HG02870 (cell line): ENCODE measurements at regions not wholly inside any gene's neighbourhood (a gene's known extent, or its start where the extent isn't known, plus 50 kb on each side); places are given as distances from the start of the nearest gene placed in this dataset.
"Not testable (repeated sequence)": the region's sequence is repeated elsewhere in the genome, so short reads cannot be mapped to it uniquely, and the experiment has no call there.

ENCODE experiments used
- ATAC-seq: cut with Tn5 transposase; IDR thresholded peaks from one replicate; pipeline ENCODE4 v1.9.1; 2021; ENCODE audit warnings: mild to moderate bottlenecking, moderate library complexity; ENCODE audit not compliant: unreplicated experiment

DNA sequence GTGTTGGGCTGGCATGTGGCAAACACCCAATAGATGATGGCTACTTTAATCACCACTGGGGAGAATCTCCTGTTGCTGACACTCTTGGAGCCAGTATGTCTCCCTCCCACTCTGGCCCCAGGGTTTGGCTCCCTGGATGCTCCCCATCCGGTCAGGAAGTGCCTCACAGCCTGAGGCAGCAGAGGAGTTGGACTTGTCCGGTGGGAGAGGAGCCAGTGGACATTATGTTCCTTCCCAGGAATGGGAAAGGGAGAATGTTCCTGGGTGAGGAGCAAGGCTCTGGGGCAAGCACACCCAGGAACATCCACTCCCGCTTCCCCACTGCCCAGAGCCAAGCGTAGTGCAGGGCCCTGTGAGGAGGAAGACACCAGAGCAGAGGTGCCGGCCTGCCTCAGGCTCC, 84.6 kb upstream of the NAV2 start:
- ATAC-seq, result no peak

DNA sequence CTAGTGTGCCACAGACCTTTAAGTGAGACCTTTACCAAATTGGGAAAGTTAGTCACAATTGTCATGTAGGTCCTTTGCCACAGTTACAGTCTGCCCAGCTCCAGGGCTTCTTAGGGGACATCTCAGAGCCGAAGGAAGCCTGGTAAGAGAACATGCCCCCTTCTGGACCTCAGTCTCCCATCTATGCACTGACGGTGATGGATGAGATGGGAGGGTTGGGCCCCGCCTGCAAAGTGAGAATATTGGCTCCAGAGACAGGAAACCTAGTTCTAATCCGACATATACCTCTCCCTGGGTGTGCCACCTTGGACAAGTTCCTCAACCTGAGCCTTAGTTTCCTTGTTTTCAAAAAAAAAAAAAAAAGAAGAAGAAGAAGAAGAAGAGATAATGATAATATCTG, 85.1 kb upstream of the NAV2 start:
- no peak for ATAC-seq

DNA sequence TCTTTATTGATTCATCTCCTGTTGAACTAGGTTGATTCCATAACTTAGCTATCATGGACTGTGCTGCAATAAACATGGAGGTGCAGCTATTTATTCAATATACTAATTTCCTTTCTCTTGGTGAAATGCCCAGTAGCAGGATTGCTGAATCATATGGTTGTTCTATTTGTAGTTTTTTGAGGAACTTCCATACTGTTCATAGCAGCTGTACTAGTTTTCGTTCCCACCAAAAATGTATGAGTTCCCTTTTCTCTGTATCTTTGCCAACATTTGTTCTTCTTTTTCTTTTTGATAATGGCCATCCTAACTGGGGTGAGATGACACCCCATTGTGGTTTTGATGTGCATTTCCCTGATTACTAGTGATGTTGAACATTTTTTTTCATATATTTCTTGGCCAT, 87.2 kb upstream of the NAV2 start:
- ATAC-seq, result no peak

DNA sequence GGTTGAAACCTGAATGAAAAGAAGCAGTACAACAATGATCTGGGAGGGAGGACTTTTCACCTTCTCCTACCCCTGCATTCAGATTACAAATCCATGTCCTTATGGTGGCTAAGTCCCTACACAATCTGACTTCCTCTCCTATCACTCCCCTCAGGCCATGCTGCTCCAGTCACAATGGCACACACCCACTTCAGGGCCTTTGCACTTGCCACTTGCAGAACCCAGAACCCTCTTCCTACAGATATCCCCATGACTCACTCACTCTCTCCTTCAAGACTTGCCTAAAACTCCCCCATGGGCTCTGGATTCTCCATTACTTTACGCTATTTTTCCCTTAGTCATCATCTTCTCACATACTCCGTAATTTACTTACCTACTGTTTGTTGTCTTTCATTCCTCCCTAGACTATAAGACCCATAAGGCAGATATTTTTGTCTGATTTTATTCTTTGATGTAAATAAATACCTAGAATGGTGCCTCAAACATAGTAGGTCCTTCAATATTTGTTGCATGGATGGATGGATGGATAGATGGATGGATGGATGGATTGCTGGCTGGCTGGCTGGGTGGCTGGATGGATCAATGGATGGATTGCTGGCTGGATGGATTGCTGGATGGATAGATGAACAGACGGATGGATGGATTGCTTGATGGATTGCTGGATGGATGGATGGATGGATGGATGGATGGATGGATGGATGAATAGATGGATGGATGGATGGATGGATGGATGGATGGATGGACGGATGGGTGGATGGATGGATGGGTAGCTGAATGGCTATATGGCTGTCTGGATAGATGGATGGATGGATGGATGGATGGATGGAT, 94.7 kb upstream of the NAV2 start:
- ATAC-seq, result no peak

DNA sequence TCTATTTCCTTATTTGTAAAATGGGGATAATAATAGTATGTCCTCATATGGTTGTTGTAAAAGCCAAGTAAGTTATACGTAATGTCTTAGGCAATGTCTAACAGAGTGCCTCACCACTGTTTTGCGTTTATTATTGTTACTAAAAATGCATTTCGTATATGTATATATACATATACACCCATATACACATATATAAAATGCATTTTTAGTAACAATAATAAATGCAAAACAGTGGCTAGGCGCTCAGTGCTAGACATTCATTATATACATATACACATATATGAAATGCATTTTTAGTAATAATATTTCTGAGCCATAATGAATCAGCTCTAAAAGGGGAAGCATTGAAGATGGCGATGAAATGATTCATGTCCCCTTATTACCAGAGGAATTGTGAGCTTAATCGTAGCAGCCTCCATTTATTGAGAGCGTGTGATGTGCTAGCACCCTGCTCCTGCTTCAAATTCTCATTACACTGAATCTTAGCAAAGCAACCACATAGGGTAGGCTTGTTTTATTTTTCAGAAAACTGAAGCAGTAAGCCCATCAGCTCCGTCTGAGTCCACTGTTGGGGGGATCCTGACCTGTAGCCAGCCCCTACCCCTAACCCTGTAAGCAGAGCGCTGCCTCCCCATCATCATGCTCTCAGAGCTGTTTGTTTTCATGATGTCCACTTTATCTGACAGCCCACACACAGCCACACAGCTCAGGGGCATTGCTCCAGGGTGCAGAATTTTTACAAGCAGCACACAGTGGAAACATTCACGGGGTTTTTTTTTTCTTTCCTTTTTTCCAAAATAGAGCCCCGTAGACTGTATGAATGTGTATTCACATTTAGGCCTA, 97.1 kb upstream of the NAV2 start:
- ATAC-seq, result no peak

DNA sequence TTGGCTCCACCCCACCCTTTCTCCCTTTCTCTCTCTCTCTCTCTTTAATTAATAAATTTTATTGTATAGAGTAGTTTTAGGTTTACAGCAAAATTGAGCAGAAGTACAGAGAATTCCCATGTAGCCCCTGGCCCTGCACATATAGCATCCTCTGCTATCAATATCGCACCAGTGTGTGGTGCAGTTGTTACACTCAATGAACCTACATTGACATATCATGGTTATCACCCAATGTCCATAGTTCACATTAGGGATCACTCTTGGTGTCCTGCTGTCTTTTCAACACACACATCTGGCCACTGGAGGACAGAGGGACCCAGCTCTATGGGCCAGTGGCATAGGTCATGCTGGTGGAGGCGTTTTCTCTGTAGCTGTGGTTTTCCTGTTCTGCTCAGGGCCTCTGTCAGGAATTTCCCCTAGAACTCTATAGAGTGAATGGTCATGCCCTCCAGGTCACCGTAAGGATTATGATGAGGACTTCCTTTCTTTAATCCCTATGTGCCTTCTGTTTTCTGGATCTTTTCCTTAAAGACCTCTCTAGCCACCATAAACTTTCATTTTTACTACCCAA, 98.2 kb upstream of the NAV2 start:
- no peak for ATAC-seq

DNA sequence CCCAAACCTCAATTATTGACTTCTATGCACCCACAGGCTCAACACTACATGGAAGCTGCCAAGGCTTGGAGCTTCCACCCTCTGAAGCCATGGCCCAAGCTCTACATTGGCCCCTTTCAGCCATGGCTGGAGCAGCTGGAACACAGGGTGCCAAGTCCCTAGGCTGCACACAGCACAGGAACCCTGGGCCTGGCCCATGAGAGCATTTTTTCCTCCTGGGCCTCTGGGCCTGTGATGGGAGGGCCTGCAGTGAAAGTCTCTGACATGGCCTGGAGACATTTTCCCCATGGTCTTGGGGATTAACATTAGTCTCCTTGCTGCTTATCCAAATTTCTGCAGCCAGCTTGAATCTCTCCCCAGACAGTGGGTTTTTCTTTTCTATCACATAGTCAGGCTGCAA, 100.6 kb upstream of the NAV2 start:
- not testable (repeated sequence) for ATAC-seq

DNA sequence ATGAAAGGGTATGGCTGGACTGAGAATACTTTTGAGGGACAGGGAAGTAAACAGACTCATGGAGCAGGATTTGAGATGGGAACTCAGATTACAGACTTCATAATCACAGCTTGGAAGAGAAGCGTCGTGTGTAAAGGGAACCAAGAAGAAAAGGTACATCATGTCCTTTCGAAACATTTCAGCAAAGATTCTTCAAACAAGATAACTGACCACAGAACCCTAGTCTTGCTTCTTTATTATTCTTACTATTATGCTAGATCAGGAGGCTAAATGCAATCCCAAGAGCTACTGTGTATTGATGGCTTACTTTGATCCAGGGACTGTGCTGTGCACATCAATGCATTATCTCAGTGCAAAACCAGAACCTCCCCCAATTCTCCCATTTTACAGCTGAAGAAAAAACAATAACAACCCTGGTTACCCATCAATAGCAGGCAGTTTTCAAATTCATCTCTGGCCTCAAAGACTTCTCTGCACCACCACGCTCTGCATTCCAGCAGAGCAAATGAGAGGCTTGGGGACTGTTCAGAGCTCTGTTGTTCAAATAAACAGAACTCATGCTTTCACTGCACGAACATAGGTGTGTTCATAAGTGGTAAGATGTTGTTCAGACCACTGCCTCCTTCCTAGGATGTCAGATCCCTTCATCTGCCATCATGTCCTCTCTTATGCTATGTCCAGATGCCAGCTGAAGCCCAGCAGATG, 104.8 kb upstream of the NAV2 start:
- ATAC-seq, result no peak

DNA sequence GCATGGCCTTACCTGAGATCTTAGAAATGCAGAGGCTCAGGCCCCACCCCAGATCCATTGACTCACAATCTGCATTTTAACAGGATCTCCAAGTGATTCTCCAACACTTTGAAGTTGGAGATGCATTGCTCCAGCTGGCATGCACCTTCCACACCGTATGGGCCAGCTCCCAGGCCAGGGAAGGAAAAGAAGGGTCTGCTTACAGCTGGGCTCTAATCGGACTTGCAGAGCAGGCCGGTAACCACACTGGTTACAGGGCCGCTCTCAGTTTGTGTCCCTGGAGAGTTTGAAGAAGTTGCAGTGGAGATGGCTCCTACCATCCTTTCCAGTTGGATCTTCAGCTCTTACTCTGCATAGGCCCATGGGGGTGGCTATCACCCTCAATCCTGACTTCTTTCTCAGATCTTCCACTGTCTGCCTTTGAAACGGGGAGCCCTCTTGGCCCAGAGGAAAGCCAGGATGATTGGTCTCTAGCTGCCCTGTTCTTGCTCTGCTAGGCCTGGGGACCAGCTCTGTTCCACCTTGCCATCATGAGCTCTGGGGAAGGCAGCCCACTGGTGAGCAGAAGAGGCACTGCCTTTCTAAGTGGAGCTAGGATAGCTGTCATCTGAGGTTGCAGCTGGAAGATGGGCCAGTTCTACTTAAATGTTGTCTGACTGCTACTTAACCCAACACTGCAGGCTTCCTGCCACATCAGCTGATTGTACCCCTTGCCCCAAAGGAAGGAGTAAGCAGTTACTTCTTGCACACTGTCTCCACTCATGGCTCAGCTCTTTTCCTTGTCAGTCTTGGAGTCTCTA, 105.6 kb upstream of the NAV2 start:
- ATAC-seq, result no peak

DNA sequence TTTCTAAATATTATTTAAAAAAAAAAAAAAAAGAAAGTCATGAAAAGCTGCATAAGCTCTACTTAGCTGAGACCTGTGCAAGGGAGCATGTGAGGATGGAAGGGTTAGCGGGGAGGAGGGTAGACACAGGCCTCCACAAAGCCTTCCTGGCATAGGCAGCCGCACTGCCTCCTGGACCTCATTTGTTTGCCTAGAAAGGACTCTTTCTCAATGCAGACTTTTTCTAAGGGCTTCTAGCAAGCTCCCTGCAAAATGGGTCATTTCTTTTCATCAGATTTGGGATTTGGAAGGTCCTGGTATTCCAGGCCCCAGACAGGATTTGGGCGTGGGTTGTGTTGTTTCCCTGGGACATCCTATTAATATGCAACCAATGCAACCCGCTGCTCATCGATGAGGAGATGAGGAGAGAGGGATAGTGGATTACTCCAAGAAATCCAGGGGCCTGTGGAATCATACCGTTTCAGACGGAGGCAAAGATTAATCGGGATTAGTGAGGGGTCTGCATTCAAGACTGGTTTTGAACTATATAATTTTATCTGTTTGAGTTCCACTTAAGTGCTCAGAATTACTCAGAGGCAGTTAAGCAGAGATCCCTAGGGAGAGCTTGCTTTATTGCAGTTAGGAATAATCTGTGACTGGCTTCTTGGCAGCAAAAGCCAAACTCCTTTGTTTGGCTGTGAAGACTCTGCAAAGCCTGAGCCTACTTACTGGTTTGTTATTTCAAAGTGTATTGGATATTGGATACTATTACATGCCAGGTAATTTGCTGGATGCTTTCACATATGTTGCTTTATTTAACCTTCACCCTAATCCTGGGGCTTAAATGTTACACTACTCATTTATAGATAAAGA, 106.9 kb upstream of the NAV2 start:
- ATAC-seq, result no peak

DNA sequence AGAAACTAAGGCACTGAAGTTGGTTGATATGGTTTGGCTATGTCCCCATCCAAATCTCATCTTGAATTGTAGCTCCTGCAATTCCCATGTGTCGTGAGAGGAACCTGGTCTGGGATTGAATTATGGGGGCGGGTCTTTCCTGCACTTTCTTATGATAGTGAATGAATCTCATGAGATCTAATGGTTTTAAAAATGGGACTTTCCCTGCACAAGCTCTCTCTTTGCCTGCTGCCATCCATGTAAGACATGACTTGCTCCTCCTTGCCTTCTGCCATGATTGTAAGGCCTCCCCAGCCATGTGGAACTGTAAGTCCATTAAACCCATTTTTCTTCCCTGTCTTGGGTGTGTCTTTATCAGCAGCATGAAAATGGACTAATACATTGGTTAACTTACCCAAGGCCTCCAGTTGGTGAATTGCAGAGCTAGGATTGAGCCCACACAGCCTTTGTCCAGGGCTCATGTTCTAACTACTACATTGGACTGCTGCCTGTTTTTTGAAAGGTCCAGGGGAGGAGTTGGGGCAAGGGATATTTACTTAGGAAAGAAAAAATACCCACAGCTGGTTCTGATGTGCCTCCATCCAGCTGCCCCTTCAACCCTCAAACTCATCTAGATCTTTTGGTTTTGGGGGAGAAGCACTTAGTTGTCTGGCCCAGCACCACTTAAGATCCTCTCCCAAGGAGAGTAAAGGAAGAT, 107.8 kb upstream of the NAV2 start:
- no peak for ATAC-seq

DNA sequence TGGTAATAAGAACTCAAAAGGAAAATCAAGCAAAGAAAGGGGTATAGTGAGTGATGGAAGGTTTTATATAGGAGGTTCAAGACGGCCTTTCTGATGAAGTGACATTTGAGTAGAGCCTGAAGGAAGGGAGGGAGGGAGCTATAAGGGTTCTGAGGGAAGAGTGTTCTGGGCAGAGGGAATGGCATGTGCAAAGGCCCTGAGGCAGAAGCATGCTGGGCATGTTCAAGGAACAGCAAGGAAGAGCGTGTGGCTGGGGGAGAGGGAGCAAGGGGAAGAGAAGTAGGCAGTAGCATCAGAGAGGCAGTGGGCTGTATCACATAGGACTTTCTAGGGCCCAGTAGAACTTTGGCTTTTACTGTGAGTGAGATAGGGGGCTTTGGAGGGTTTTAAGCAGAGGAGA, 108.9 kb upstream of the NAV2 start:
- no peak for ATAC-seq

DNA sequence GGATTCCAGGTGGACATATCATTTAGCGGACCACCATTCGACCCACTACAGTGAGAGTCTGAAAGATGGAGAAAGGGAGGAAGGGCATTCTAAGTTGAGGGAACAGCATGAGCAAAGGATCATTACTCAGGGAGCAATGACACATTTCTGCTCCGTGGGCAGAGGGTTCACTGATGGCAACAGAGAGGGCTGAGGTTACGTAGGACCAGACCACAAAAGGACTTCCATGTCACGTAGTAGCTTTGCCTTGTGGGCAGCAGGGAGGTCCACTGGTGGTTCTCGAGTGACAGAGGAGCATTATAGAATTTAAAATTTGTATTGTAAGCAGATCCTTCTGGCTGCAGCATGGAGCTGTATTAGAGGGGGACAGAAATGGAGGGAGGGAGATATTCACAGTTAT, 109.7 kb upstream of the NAV2 start:
- no peak for ATAC-seq

DNA sequence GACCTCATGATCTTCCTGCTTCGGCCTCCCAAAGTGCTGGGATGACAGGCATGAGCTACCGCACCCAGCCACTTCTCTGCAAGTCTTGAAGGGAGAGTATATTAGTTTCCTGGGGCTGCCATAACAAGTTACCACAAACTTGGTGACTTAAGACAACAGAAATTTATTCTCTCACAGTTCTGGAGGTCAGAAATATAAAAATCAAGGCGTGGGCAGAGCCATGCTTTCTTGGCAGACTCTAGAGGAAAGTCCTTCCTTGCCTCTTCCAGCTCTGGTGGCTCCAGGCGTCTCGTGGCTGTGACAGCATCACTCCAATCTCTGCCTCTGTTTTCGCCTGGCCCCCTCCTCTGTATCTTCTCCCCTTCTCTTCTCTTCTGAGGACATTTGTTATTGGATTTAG, 110.2 kb upstream of the NAV2 start:
- no peak for ATAC-seq

DNA sequence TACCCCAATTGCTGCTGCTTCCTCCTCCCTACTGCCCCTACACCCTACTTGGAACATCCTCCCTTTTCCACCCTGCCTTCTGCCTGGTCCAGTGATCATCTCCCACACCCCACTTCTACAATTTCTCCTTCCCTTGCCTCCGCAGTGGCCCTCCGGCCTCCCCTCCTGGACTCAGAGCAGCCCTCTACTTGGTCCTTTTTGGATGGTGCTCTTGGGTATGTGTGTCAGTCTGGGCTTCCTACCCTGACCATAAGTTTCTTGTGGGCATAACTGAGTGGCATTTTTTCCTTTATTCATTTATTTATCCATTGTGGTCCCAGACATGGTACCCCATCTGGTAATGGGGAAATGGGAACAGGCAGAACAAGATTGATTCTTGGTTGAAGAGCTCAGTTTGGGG, 111.4 kb upstream of the NAV2 start:
- no peak for ATAC-seq

DNA sequence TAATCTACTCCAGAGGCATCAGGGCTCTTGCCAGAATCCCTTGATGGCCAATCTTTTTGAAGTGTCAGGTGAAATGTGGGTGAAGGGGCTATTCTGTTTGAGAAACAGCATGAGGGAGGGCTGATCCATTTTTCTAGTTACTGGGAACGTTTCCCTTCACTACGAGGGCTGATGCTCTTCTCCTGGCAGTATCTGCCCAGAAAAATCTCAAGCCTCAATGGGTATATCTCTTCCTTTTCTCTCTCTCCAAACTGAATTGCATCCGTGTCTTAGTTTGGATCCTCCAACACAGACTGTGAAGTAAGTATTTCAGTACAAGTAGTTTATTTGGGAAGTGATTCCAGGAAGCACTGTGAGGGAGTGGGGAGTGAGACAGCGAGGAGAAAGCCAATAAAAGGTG, 113.0 kb upstream of the NAV2 start:
- ATAC-seq, result no peak

DNA sequence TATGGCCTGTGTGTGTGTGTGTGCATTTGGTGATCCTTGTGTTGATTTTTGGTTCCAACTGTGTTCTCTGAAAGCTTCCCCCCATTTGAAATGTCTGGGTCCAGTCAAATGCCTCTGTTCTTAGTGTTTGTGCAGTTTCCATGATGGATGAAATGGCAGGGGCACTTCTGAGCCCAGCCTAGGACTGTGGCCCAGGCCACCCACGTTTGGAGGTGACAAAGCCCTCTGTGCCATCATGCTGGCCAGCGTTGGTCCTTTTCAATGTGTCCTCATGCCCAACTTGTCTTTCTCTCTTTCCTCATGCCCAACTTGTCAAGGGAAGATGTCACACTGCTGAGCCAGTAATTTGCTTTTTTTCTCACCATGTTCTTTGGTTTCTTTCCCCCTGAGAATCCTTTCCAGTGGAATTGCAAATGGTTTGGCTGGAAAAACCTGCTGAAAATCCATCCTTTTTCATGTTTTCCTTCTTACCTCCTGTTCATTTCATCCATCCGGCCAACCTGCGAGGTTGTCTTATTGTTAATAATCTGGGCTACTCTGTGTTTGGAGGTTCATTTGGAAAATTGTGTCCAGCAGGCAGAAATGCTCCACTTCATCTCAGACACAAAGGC, 113.7 kb upstream of the NAV2 start:
- no peak for ATAC-seq

DNA sequence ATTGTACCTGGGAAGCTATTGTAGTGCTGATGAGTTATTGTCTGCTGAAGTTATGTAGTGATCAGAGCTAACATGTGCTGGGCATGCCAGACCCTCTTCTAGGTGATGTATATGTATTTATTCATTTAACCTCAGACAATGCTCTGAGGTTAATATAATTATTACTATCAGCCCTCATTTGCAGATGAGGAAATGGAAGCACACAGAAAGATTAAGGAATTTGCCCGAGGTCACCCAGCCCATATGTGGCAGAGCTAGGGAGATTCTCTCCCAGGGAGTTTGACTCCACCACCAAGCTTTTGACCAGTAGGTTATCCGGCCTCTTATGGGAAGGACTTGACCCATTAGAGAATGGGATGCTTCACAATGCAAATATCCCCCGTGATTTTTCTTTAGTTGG, 114.2 kb upstream of the NAV2 start:
- no peak for ATAC-seq

DNA sequence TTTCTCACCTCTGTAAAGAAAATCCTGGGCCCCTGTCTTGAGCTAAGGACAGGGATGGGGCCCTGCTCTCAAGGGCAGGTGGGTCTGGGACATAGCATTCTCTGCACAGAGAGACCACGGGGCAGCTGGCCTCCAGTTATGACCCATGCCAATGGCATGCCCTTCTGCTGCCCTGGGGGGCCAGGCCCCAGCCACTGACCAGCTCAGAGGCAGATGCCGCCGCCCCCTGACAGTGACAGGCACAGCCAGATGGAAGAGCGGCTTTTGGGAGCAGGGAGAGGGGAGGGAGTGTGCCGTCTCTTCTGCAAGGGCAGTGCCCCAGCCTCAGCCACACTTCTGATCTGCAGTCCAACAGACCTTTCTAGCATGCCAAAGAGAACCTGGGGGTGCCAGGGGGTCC, 114.8 kb upstream of the NAV2 start:
- no peak for ATAC-seq
